Activated naive CD8-positive, alpha-beta T cell treated with anti-CD3 and anti-CD28 coated beads, Interleukin-2, amount 10 ng/mL, durations not matched to agents 7 days and 5 days (primary cell): ENCODE measurements at regions not wholly inside any gene's neighbourhood (a gene's known extent, or its start where the extent isn't known, plus 50 kb on each side); places are given as distances from the start of the nearest gene placed in this dataset.

ENCODE experiments used
- ATAC-seq: fragments of 150-1000 bp; cut with Tn5 transposase; one replicate; pipeline ENCODE4 v1.10.0; 2021; ENCODE audit warnings: low read depth, moderate library complexity
- POLR2A ChIA-PET: fragments of 350-600 bp; sonication (Branson Sonifier 250); formaldehyde crosslinking; loops from one replicate; lab custom pipeline; 2021; ENCODE audit warnings: antibody characterized with exemption; lab: Charles Lee
- DNase-seq: peaks from one replicate; pipeline ENCODE4 v3.0.0; 2021
- H3K27ac Mint-ChIP-seq: one replicate; pipeline ENCODE4 v1.8.0; 2022; ENCODE audit warnings: mild to moderate bottlenecking, mixed read lengths
- H3K27me3 Mint-ChIP-seq: one replicate; pipeline ENCODE4 v1.8.0; 2022; ENCODE audit warnings: mild to moderate bottlenecking, moderate library complexity, mixed read lengths
- H3K36me3 Mint-ChIP-seq: one replicate; pipeline ENCODE4 v1.8.0; 2021; ENCODE audit warnings: mild to moderate bottlenecking, mixed read lengths
- H3K4me1 Mint-ChIP-seq: one replicate; pipeline ENCODE4 v1.8.0; 2021; ENCODE audit warnings: mixed read lengths
- H3K4me3 Mint-ChIP-seq: one replicate; pipeline ENCODE4 v1.8.0; 2022; ENCODE audit warnings: mild to moderate bottlenecking, moderate library complexity, mixed read lengths
- H3K9me3 Mint-ChIP-seq: one replicate; pipeline ENCODE4 v1.8.0; 2021; ENCODE audit warnings: mixed read lengths

DNA sequence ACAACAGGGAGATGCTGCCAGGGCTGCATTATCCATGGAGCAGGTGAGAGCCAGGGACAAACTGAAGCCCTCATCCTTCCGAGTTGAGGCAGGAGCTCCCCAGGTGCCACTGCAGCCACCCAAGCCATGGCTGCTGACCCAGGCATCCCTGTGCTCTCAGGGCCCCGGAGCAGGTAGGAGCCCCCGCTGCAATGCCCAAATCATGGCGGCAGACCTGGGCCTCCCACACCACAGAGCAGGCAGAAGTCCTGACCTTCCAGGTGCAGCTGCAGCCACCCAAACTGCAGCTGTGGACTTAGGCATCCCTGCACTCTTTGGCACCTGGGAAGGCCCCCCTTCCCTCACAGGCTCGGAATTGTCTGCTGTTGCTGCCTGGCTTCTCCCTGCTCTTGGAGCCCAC, 443.6 kb downstream of the ARAP2 start:
- Mint-ChIP-seq H3K4me3 (no peak overlapping the region), H3K9me3 (peaks cover 2% of the 10 kb centered on the region), H3K4me1 (no peaks in the 10 kb centered on the region), H3K27ac (no peak overlapping the region), H3K27me3 (no peaks in the 10 kb centered on the region), H3K36me3 (no peaks in the 10 kb centered on the region)
- DNase-seq = no peak
- ATAC-seq = no peak
- POLR2A ChIA-PET = no interaction called here

DNA sequence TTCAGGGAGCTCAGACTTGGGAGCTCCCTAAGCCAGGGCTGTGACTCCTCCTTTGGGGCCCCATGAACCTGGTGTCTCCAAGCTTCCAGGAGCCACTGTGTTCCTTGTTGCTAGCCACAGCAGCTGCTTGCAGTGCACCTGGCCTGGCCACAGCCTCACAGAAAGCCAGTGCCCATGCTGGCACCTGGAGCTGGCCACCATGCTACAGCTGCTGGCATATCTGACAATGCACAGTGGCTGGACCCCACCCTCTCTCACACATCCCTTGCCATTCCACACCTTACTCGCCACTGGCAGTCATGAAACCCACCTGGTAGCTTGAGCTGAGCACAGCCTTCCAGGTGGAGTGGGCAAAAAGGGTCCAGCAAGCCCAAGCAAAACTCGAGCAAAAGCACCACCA, 441.7 kb downstream of the ARAP2 start:
- Mint-ChIP-seq H3K36me3 (no peaks in the 10 kb centered on the region), H3K4me1 (no peaks in the 10 kb centered on the region), H3K27ac (no peak overlapping the region), H3K9me3 (no peaks in the 10 kb centered on the region), H3K4me3 (no peak overlapping the region), H3K27me3 (no peaks in the 10 kb centered on the region)
- ATAC-seq (no peak), DNase-seq (no peak)
- POLR2A ChIA-PET = no interaction called here

DNA sequence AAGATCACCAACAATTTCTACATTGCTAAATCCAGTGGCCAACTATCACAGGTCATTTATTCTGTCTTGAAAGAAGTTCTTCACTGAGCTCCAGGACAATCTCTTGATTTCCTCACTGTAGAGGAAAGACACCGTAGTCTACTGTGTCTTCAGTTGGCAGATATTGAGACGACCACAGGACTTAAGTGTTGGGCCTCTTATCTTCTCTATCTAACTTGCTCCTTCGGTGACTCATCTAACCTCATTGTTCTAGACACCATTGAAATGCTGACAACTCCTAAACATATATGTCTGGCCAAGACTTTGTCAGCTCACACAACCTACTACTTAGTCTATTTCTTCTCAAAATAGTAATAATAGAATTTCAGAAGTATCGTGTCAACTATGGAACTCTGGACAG, 425.8 kb downstream of the ARAP2 start:
- no peak for DNase-seq
- Mint-ChIP-seq H3K9me3 (no peaks in the 10 kb centered on the region), H3K27ac (no peak overlapping the region), H3K27me3 (no peaks in the 10 kb centered on the region), H3K36me3 (no peaks in the 10 kb centered on the region), H3K4me1 (no peaks in the 10 kb centered on the region), H3K4me3 (no peak overlapping the region)
- POLR2A ChIA-PET = no interaction called here
- ATAC-seq = no peak

DNA sequence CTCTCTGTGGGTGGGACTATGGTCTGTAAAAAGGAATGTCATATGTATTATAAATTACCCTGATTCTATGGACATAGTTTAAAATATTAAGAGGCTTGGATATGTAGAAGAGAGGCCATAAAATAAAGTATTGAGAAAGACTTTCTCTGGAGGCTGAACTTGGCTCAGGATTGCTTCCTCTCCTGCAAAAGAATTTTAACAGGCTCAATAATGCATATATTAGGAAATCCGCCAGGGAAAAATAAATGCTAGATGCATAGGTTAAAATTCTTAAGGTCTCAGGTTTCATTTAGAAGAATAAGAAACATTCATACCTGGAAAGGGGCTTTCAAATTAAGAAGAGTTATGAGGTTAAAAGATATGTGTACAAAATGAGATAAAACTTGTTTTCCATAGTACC, 424.3 kb downstream of the ARAP2 start:
- no peak overlapping the region for H3K27ac Mint-ChIP-seq
- no peaks in the 10 kb centered on the region for H3K9me3 Mint-ChIP-seq
- no peaks in the 10 kb centered on the region for H3K36me3 Mint-ChIP-seq
- H3K4me3 Mint-ChIP-seq = no peak overlapping the region
- no peak for DNase-seq
- no peaks in the 10 kb centered on the region for H3K27me3 Mint-ChIP-seq
- H3K4me1 Mint-ChIP-seq = no peaks in the 10 kb centered on the region
- POLR2A ChIA-PET = no interaction called here
- ATAC-seq = no peak

DNA sequence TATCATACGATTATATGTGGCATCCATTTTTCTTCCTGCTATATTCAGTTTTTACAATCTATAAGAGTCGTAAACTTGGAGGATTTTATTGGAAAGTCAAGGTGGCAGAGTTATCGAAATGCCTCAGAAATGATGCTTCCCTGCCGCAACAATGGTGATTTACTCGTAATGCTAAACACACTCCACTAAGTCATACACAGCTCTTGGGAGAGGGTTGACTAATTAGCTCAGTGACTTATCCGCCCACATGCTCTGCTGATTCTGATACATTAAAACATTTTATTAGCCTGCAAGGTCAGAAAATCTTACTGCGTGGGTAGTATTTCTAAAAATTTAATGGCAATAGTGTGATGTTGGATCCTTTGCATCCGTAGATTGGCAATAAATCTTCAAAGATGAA, 420.1 kb downstream of the ARAP2 start:
- Mint-ChIP-seq H3K9me3 (no peaks in the 10 kb centered on the region), H3K4me1 (no peaks in the 10 kb centered on the region), H3K27ac (no peak overlapping the region), H3K36me3 (no peaks in the 10 kb centered on the region), H3K27me3 (no peaks in the 10 kb centered on the region), H3K4me3 (no peak overlapping the region)
- POLR2A ChIA-PET = no interaction called here
- ATAC-seq = no peak
- no peak for DNase-seq

DNA sequence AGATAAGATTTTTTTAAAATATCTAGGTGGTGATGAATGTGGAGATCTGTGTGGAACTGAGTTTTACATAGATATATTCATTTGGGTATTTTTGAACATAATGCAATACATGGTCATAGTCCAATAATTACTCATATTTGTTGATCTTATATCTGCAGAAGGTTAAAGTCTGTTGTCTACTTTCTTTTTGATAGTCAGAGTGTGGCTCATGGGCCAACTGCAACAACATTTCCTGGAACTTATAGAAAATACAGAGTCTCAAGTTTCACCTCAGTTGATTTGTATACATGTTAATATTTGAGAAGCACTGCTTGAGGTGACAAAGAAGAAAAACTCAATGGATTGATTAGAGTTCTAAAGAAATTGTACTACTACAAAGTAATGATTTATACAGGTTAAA, 408.4 kb downstream of the ARAP2 start:
- DNase-seq = no peak
- Mint-ChIP-seq H3K27ac (no peak overlapping the region), H3K4me3 (no peak overlapping the region), H3K4me1 (no peaks in the 10 kb centered on the region), H3K9me3 (no peaks in the 10 kb centered on the region), H3K36me3 (no peaks in the 10 kb centered on the region), H3K27me3 (no peaks in the 10 kb centered on the region)
- POLR2A ChIA-PET = no interaction called here
- no peak for ATAC-seq

DNA sequence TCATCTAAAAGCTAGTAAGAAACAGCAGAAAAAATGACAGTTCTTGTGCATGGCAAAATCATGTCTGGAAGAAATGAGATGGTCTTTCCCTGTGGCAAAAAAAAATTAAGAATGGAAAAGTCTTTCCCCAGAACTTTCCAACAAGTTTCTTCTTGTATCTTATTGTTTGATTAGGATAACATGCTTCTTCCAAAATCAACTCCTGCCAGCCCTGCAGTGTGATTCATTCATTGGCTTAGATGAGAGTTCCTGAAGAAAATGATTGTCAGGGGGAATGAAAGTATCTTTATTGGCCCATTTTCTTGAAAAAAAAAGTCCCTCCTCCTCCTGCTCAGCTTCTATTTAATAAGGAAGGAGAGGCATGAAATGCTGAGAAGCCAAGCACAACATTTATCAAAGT, 407.7 kb downstream of the ARAP2 start:
- Mint-ChIP-seq H3K27me3 (no peaks in the 10 kb centered on the region), H3K4me3 (no peak overlapping the region), H3K36me3 (no peaks in the 10 kb centered on the region), H3K4me1 (no peaks in the 10 kb centered on the region), H3K27ac (no peak overlapping the region), H3K9me3 (no peaks in the 10 kb centered on the region)
- DNase-seq = no peak
- no peak for ATAC-seq
- POLR2A ChIA-PET = no interaction called here

DNA sequence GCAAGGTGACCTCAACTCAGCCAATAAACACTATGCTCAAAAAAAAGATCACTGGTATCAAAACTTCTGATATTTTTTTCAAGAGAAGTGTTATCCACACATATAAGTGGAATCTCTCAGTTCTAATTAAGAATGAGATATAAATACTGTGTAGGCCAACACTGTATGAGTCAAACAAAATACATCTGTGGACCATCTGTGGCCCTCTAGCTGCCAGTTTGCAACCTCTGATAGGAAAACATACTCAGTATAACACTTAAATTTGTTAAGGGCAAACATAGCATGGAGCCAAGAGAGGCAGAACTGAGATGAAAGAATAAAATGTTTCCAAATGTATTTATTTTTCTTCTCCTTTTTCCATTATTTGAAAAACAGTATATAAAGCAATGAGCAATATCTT, 377.3 kb downstream of the ARAP2 start:
- no peak for DNase-seq
- Mint-ChIP-seq H3K36me3 (no peaks in the 10 kb centered on the region), H3K9me3 (no peaks in the 10 kb centered on the region), H3K27me3 (no peaks in the 10 kb centered on the region), H3K4me3 (no peak overlapping the region), H3K27ac (no peak overlapping the region), H3K4me1 (no peaks in the 10 kb centered on the region)
- no peak for ATAC-seq
- POLR2A ChIA-PET = no interaction called here

DNA sequence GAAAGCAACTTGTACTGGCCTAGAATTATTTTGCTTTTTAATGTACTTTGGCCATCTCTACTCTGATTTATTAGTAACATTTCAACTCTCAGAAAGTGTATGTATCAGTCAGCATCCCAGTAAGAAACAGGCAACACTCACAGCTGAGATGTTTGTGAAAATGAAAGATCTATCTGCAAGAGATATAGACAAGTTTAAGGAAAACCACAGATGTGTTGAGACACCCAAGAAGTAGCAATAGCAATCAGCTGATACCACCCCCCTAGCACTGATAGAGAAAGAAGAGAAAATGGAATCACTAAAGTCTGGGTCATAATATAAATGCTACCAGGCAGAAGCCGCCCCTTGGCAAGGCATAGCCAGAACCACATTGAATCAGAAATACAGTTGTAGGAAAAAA, 372.0 kb downstream of the ARAP2 start:
- Mint-ChIP-seq H3K27me3 (peaks cover 2% of the 10 kb centered on the region), H3K4me1 (no peaks in the 10 kb centered on the region), H3K36me3 (no peaks in the 10 kb centered on the region), H3K27ac (no peak overlapping the region), H3K4me3 (no peak overlapping the region), H3K9me3 (no peaks in the 10 kb centered on the region)
- ATAC-seq (no peak), DNase-seq (no peak)
- POLR2A ChIA-PET = no interaction called here

DNA sequence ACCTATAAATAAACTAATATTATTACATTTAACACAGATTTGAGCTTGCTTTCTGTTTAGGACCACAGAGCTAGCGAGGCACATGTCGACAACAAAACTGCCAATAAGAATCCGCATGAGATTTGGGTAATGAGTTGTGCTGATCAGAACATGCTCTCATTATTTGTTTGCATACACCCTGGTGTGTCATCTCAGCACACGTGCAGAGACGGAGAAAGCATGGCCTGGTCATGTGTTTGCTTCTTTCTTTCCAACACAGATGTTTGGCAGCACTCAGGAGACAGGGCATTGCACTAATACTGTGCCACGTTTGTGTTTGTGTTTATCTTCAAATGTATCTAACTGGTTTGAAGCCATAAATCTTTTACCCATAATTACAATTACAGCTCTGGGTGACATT, 364.8 kb downstream of the ARAP2 start:
- H3K36me3 Mint-ChIP-seq = no peaks in the 10 kb centered on the region
- ATAC-seq (no peak), DNase-seq (no peak)
- no peak overlapping the region for H3K4me3 Mint-ChIP-seq
- no peaks in the 10 kb centered on the region for H3K4me1 Mint-ChIP-seq
- no peak overlapping the region for H3K27ac Mint-ChIP-seq
- H3K9me3 Mint-ChIP-seq = no peaks in the 10 kb centered on the region
- POLR2A ChIA-PET = no interaction called here
- peaks cover 2% of the 10 kb centered on the region for H3K27me3 Mint-ChIP-seq

DNA sequence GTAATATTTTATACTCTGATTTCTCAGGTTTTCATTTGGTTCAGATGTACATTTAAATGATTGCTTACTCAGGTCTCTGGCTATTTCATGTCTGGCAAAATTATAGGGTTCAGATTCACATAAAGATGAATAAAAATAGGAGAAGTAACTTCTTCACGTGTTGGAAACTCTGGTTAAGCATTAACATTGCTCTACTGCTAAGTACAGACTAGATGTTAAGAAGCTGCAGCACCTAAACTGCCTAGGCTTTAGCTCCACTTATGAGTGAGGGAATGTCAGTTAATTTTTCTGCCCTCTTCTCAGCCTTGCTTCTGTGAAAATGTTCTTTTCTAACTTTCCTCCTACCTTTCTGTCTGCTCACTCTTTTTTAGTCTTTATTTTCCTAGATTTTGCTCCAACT, 361.2 kb downstream of the ARAP2 start:
- ATAC-seq = no peak
- H3K9me3 Mint-ChIP-seq = no peaks in the 10 kb centered on the region
- no peak for DNase-seq
- H3K27ac Mint-ChIP-seq = no peak overlapping the region
- H3K27me3 Mint-ChIP-seq = peaks cover 1% of the 10 kb centered on the region
- H3K4me1 Mint-ChIP-seq = no peaks in the 10 kb centered on the region
- no peak overlapping the region for H3K4me3 Mint-ChIP-seq
- POLR2A ChIA-PET = no interaction called here
- no peaks in the 10 kb centered on the region for H3K36me3 Mint-ChIP-seq

DNA sequence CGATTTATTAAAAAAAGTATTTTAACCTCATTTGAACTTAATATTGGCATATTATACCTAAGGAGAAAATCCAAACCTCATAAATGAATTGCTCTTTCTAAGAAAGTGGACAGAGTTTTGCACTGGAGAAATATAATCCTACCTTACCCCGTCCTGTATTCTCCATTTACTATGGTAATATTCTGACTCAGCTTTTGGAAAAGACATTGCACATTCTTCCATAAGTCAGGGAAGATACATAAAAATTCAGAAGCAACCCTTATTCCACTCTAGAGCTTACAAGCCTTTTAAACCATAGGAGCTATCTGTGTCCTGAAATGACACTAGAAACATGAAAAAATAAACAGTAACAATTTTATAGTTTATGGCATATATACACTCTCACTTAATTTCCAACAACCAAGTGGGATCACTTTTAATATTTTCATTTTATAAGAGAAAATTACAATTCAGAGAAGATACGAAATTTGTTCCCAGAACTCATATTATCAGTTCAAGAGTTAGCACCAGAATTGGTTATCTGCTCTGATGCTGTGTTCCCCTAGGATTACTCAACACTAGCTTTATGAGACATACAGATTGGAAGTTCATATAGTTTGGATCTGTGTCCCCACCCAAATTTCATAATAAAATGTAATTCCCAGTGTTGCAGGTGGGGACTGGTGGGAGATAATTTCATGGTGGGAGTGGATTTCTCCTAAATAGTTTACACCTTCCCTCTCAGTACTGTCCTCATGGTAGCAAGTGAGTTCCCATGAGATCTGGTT, 359.4 kb downstream of the ARAP2 start:
- no peaks in the 10 kb centered on the region for H3K4me1 Mint-ChIP-seq
- H3K27me3 Mint-ChIP-seq = peaks cover 3% of the 10 kb centered on the region

DNA sequence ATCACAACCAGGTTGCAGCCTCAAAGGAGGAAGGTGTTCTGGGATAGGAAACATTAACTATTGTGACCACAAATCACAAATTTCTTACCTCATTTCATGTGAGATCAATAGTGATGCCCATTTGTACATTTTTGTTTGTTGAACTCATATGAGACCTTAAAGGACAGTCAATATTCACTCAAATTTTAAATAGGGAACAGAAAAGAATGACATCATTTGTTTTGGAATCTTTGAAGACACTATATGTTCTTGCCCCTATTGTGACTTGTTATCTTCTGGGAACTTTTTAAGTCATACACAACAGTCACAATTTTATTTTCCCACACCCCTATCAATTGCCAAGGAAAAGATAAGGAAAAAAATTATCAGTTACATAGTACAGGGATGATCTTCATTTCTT, 346.5 kb downstream of the ARAP2 start:
- no peaks in the 10 kb centered on the region for H3K4me1 Mint-ChIP-seq
- DNase-seq (no peak), ATAC-seq (no peak)
- no peak overlapping the region for H3K27ac Mint-ChIP-seq
- H3K9me3 Mint-ChIP-seq = no peaks in the 10 kb centered on the region
- H3K27me3 Mint-ChIP-seq = peaks cover 3% of the 10 kb centered on the region
- POLR2A ChIA-PET = no interaction called here
- no peaks in the 10 kb centered on the region for H3K36me3 Mint-ChIP-seq
- H3K4me3 Mint-ChIP-seq = no peak overlapping the region

More for the DNA sequence above, 359.4 kb downstream of the ARAP2 start:
- no peak for ATAC-seq
- Mint-ChIP-seq H3K9me3 (no peaks in the 10 kb centered on the region), H3K27ac (no peak overlapping the region), H3K36me3 (no peaks in the 10 kb centered on the region), H3K4me3 (no peak overlapping the region)
- POLR2A ChIA-PET = no interaction called here
- DNase-seq = no peak

DNA sequence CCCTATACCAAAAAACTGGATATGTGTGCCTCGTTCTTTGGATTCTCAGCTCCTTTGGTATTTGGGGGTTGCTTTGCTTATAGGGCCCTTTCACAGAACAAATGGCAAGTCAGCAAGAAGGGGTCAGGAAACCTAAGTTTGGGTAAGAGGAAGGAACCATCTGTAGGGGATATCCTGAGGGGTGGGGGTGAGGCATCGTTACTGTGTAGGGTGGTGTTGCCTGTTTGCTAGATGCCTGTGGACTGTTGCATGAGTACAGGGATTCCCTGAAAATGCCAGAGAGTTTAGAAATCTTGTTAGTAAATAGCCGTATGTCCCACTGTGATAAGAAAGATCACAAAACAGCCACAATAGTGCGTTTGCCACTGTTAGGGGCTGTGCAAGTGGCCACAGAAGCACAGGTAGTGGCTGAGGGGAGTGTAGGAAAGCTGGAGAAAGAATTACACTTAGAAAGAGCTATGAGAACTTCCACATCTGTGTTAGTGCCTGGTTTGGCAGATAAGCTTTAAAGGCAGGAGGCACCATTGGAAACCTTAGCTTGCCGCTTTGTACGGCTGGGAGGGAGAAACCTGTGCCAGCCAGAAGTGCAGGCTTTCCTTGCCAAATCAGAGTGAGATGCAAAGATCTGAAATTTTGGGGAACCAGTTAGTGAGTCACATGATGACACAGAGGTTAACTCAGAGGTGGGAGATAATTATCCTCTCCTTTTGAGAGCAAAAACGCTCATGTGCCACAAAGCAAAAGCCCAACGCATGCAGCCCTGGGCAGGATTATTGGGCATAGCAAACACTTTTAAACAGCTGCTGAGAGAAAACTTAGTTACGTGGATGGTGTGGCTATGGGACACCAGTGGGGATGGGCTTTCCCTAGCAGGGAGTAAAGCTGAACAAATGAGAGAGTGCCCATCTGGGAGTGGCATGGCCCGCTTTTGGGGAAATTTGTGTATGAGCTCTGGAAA, 343.7 kb downstream of the ARAP2 start:
- H3K27ac Mint-ChIP-seq = no peak overlapping the region
- H3K27me3 Mint-ChIP-seq = peaks cover 3% of the 10 kb centered on the region
- ATAC-seq = no peak
- no peaks in the 10 kb centered on the region for H3K4me1 Mint-ChIP-seq
- no peak overlapping the region for H3K4me3 Mint-ChIP-seq
- POLR2A ChIA-PET = no interaction called here
- H3K9me3 Mint-ChIP-seq = no peaks in the 10 kb centered on the region
- no peak for DNase-seq
- H3K36me3 Mint-ChIP-seq = no peaks in the 10 kb centered on the region
